ENCODE measurements at regions not wholly inside any gene's neighbourhood (a gene's known extent, or its start where the extent isn't known, plus 50 kb on each side); places are given as distances from the start of the nearest gene placed in this dataset.

DNA sequence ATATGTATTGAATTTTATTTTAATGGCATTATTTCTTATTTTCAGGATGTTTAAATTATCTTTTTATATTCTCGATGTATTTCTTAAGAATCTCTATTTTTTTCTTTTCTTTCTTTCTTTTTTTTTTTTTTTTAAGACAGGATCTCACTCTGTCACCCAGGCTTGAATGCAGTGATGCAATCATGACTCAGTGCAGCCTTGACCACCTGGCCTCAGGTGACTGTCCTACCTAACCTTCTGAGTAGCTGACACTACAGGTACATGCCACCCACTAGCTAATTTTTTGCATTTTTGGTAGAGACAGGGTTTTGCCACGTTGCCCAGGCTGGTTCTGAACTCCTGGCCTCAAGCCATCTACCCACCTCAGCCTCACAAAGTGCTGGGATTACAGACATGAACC, 143.8 kb upstream of the LAMA2 start:
- in situ Hi-C loops (cut with MboI; ENCODE audit: low pct_ligation_motif_present in 1 of 4, low pct_unique_long_range_greater_than_20kb in 1 of 4, low sequenced_read_pairs in 3 of 4) (loop anchor here in 3 of 4 donors (10.0 to 25.0 kb wide), 4 partner anchors 498 to 1004 kb away; no protein-coding TSS in a partner anchor), intact Hi-C loops (cut with DNase I; ENCODE audit: low total_unique reads) (no loop called here)
- TF ChIP-seq CTCF (IDR thresholded peaks at IDR 0.05): no peak
- no peak for TF ChIP-seq EP300 (IDR thresholded peaks at IDR 0.05; ENCODE audit: low read depth)
- no peak for DNase-seq
- Histone ChIP-seq H3K27ac (no peak overlapping the region), H3K36me3 (no peaks in the 10 kb centered on the region), H3K4me3 (no peak overlapping the region), H3K27me3 (no peaks in the 10 kb centered on the region), H3K4me1 (peaks cover 0 to 5% (median 0%) of the 10 kb centered on the region in 4 donors), H3K9me3 (no peaks in the 10 kb centered on the region)
- 60 to 68% methylated on average over 2 of the region's 2 CpGs for WGBS, 2 donors (ENCODE audit: low coverage in 1 of 2)

- Histone ChIP-seq H3K36me3 (no peaks in the 10 kb centered on the region), H3K4me3 (no peak overlapping the region), H3K27me3 (no peaks in the 10 kb centered on the region), H3K4me1 (peaks cover 0 to 5% (median 0%) of the 10 kb centered on the region in 4 donors), H3K9me3 (no peaks in the 10 kb centered on the region), H3K27ac (peak overlapping the region in 2 of 4 donors; percentile 23 to 59)
- WGBS, 2 donors (ENCODE audit: low coverage in 1 of 2): 47 to 52% methylated on average over 3 of the region's 3 CpGs
- no peak for TF ChIP-seq POLR2A (IDR thresholded peaks at IDR 0.05)
- no peak for TF ChIP-seq POLR2AphosphoS5 (IDR thresholded peaks at IDR 0.05)
- no peak for TF ChIP-seq CTCF (IDR thresholded peaks at IDR 0.05)
- no peak for TF ChIP-seq EP300 (IDR thresholded peaks at IDR 0.05; ENCODE audit: low read depth)
- peak; percentile 16 for DNase-seq
- intact Hi-C loops (cut with DNase I; ENCODE audit: low total_unique reads) (no loop called here), in situ Hi-C loops (cut with MboI; ENCODE audit: low pct_ligation_motif_present in 1 of 4, low pct_unique_long_range_greater_than_20kb in 1 of 4, low sequenced_read_pairs in 3 of 4) (loop anchor here in 3 of 4 donors (10.0 to 25.0 kb wide), 4 partner anchors 499 to 1003 kb away; no protein-coding TSS in a partner anchor)
Observed at GRCh38 chr6:128738112-128738511, 144.8 kb upstream of the LAMA2 start.

- no peak overlapping the region for H3K27ac ChIP-seq
- no peaks in the 10 kb centered on the region for H3K9me3 ChIP-seq
- intact Hi-C loops (cut with DNase I; ENCODE audit: low total_unique reads) (no loop called here), in situ Hi-C loops (cut with MboI; ENCODE audit: low pct_ligation_motif_present in 1 of 4, low pct_unique_long_range_greater_than_20kb in 1 of 4, low sequenced_read_pairs in 3 of 4) (loop anchor here in 3 of 4 donors (10.0 to 25.0 kb wide), 4 partner anchors 501 to 1002 kb away; no protein-coding TSS in a partner anchor)
- H3K4me3 ChIP-seq: no peak overlapping the region
- no peaks in the 10 kb centered on the region for H3K36me3 ChIP-seq
- TF ChIP-seq POLR2AphosphoS5 (IDR thresholded peaks at IDR 0.05) (no peak), EP300 (IDR thresholded peaks at IDR 0.05; ENCODE audit: low read depth) (no peak), CTCF (IDR thresholded peaks at IDR 0.05) (no peak), POLR2A (IDR thresholded peaks at IDR 0.05) (no peak)
- DNase-seq: no peak
- H3K27me3 ChIP-seq: no peaks in the 10 kb centered on the region
- peaks cover 0 to 5% (median 0%) of the 10 kb centered on the region in 4 donors for H3K4me1 ChIP-seq
Observed at GRCh38 chr6:128736780-128737179, 146.2 kb upstream of the LAMA2 start.

GRCh38 chr6:128731249-128732165, 151.4 kb upstream of the LAMA2 start:
- DNase-seq: no peak
- Histone ChIP-seq H3K9me3 (no peaks in the 10 kb centered on the region), H3K4me3 (no peak overlapping the region), H3K4me1 (no peaks in the 10 kb centered on the region), H3K27ac (no peak overlapping the region), H3K27me3 (no peaks in the 10 kb centered on the region), H3K36me3 (no peaks in the 10 kb centered on the region)
- 69 to 82% methylated on average over 2 of the region's 2 CpGs for WGBS, 2 donors (ENCODE audit: low coverage in 1 of 2)
- intact Hi-C loops (cut with DNase I; ENCODE audit: low total_unique reads) (no loop called here), in situ Hi-C loops (cut with MboI; ENCODE audit: low pct_ligation_motif_present in 1 of 4, low pct_unique_long_range_greater_than_20kb in 1 of 4, low sequenced_read_pairs in 3 of 4) (loop anchor here in 3 of 4 donors (10.0 to 25.0 kb wide), 4 partner anchors 506 to 997 kb away; no protein-coding TSS in a partner anchor)
- TF ChIP-seq EP300 (IDR thresholded peaks at IDR 0.05; ENCODE audit: low read depth) (no peak), POLR2AphosphoS5 (IDR thresholded peaks at IDR 0.05) (no peak), CTCF (IDR thresholded peaks at IDR 0.05) (peak; percentile 19 to 48 (median 34))

Measured in transverse colon (tissue), 4 donors.